TTC549 (cell line): ENCODE measurements at regions not wholly inside any gene's neighbourhood (a gene's known extent, or its start where the extent isn't known, plus 50 kb on each side); places are given as distances from the start of the nearest gene placed in this dataset.
"Not testable (repeated sequence)": the region's sequence is repeated elsewhere in the genome, so short reads cannot be mapped to it uniquely, and the experiment has no call there.

ENCODE experiments used
- FAIRE-seq: peaks from 2 replicates; lab custom pipeline; 2012; peaks lifted over from hg19 to GRCh38; lab: Jason Lieb, UNC

GRCh38 chr6:144435602-144436426 is 150.7 kb downstream of the UTRN start:
- FAIRE-seq: no peak

- FAIRE-seq: no peak
These were observed 152.0 kb downstream of the UTRN start for GRCh38 chr6:144437105-144437504.

DNA sequence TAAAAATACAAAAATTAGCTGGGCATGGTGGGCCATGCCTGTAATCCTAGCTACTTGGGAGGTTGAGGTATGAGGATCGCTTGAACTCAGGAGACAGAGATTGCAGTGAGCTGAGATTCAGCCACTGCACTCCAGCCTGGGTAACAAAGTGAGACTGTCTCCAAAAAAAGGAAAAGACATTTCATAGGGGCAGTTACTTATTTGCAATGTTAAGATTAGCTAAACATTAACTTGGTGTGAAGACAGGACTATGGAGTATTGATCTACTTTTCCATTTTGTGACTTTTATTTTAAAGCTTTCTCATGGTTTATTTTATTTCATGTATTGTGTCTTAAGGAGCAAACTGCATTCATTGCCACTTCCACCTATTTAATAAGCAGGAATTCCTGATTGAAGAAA is 153.0 kb downstream of the UTRN start:
- FAIRE-seq: no peak

GRCh38 chr6:144439016-144439415 is 153.9 kb downstream of the UTRN start:
- FAIRE-seq: no peak

DNA sequence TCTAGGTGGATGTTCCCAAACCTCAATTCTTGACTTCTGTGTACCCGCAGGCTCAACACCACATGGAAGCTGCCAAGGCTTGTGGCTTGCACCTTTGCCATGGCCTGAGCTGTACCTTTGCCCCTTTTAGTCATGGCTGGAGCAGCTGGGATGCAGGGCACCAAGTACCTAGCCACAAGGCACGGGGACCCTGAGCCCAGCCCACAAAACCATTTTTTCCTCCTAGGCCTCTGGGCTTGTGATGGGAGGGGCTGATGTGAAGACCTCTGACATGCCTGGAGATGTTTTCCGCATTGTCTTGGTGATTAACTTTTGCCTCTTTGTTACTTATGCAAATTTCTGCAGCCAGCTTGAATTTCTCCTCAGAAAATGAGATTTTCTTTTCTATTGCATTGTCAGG is 156.7 kb downstream of the UTRN start:
- not testable (repeated sequence) for FAIRE-seq

GRCh38 chr6:144443157-144443556 is 158.0 kb downstream of the UTRN start:
- no peak for FAIRE-seq

DNA sequence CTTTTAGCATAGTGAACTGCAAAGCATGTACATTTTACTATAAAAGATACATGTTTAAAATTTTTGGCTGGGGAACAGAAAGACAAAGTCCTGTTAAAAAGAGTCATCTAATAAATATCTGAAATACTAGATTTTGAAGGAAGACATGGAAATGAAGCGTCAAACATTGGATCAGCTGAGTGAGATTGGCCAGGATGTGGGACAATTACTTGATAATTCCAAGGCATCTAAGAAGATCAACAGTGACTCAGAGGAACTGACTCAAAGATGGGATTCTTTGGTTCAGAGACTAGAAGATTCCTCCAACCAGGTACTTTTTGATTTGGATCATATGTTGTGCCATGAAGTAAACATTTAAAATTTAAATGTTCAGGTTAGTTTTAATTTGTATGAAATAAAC is 162.3 kb downstream of the UTRN start:
- no peak for FAIRE-seq

GRCh38 chr6:144449218-144449617 is 164.1 kb downstream of the UTRN start:
- no peak for FAIRE-seq

DNA sequence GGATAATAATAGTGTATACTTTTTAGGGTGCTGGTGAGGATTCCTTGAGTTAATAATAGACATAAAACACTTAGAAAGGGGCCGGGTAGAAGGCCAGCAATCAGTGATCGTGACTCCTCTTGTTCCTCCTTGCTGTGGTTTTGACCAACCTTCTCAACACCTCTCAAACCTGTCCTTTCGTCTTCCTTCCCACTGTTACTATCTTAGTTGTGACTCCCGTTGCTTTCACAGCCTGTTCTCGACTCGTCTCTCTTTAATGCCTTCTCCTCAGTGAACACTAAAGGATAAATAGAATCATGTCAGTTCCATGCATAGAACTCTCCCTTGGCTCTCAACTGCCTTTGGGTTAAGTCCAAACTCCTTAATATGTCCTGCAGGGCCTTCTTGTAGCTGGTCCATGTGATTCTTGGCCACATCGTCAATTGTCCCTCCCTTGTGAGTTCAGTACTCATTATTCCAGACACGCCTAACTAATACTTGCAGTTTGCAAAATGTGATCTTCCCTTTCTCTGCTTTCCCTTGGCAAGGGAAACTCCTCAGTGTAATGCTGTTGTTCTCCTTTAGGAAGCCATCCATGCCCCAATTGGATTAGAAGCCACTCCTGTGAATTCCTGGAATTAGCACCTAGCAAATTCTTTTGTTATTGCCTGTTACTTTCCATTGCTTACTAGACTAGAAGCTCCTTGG is 164.9 kb downstream of the UTRN start:
- no peak for FAIRE-seq

- FAIRE-seq: no peak
These were observed 175.4 kb downstream of the UTRN start for GRCh38 chr6:144460327-144461095.

DNA sequence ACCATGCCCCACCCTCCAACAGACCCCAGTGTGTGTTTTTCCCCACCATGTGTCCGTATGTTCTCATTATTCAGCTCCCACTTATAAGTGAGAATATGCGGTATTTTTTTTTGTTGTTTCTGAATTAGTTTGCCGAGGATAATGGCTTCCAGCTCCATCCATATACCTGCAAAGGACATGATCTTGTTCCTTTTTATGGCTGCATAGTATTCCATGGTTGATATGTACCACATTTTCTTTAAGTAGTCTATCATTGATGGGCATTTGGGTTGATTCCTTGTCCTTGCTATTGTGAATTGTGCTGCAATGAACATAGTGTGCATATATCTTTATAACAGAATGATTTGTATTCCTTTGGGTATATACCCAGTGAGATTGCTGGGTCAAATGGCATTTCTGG is 176.9 kb downstream of the UTRN start:
- no peak for FAIRE-seq

DNA sequence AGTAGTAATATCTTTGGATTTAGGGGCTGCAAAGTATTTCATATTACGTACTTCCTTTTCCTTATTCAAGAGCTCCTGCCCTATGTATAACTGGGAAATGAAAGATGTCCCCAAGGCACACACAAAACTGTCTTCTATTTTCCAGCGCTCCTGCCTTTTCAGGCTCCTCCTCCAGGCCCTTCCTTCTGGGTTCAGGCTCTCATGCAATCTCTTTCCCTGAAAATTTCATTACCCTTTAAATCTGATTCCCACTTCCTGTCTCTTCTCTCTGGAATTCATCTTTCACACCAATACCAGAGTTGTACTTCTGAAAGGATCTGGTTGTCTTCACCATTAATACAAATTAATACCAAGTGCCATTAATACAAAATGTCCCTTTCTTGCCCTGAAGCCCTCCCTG is 181.6 kb downstream of the UTRN start:
- FAIRE-seq: no peak

- FAIRE-seq: no peak
These were observed 182.1 kb downstream of the UTRN start for GRCh38 chr6:144467172-144467762.

- FAIRE-seq: no peak
These were observed 182.8 kb downstream of the UTRN start for GRCh38 chr6:144467921-144468320.

DNA sequence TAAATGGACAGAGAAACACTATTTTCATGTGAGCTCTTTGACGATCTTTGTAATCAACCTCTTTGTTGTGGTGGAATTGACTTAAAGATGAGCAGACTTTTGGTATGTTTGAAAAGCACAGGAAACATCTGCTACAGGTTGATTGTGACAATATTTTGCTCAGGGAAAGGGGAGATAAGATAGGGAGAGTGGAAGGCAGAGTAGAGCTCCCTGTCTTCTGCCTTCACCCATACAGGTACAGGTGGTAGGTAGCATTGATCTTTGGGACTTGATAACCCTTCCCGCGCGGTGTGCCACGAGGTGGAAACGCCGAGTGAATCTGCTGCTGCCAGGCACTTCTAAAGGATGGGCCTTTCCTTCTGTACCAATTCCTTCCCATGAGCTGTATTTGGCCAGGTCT is 183.6 kb downstream of the UTRN start:
- no peak for FAIRE-seq

GRCh38 chr6:144469144-144469575 is 184.0 kb downstream of the UTRN start:
- FAIRE-seq: no peak

- FAIRE-seq: not testable (repeated sequence)
These were observed 185.1 kb downstream of the UTRN start for GRCh38 chr6:144470201-144470600.

DNA sequence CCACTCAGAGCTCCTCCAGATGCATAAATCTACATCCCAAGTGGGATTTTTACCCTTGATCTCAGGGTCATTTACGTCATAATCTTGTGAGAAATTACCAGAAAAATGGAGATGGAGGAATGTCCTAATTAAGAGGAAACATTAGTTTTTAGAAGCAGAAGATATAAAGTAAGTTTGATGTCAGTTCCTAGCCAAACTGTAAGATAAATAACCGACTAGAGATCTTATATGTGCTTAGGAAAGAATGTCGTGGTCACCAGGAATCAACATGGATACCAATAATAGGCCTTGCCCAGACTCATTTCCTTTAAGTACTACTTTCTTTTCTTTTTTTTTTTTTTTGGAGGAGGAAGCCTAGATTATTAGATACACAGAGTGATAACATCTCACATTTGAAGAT is 186.9 kb downstream of the UTRN start:
- no peak for FAIRE-seq

DNA sequence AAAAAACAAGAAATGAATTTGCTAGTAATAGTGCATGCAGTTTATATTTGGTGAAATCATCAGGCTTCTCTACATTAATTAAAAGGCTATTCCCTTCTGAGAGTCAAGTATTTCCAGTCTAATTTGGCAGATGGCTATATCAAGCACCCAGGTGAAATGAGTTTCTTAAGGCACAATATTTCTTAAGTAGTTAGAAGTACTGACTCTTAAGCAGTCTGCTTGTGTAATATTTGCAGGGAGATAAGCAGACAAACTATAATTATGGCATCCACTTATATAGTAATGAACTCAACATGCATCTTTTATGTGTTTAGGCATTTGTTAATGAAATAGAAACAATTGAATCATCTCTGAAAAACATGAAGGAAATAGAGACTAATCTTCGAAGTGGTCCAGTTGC is 189.2 kb downstream of the UTRN start:
- FAIRE-seq: no peak

GRCh38 chr6:144474904-144475303 is 189.8 kb downstream of the UTRN start:
- no peak for FAIRE-seq

GRCh38 chr6:144475411-144475810 is 190.3 kb downstream of the UTRN start:
- no peak for FAIRE-seq

GRCh38 chr6:144476286-144476685 is 191.2 kb downstream of the UTRN start:
- no peak for FAIRE-seq

DNA sequence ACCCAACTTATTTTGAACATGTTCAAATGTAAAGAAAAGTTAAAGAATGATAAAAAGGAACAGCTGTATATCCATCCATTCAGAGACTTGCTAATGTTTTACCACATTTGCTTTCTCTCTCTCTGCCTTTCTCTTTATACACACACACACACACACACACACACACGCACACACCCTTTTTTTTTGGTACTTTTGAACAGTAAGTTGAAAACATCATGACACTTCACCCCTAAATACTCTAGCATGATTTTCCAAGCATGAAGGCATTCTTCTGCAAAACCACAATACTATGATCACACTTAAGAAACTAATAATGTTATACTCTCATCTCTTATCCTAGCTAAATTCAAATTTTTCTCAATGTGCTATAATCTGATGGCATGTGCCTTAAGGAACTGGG is 192.3 kb downstream of the UTRN start:
- no peak for FAIRE-seq
